Testis (tissue), 2 donors: ENCODE measurements at regions not wholly inside any gene's neighbourhood (a gene's known extent, or its start where the extent isn't known, plus 50 kb on each side); places are given as distances from the start of the nearest gene placed in this dataset.

ENCODE experiments used
- DNase-seq: peaks from one replicate; pipeline ENCODE4 v3.0.0-alpha.2; 2019
- H3K27ac ChIP-seq, 2 donors: fragments of 200-600 bp; sonication (generic); one replicate each; pipeline ENCODE4 v1.5.1; 2019
- H3K27me3 ChIP-seq: fragments of 200-600 bp; sonication (generic); one replicate; pipeline ENCODE4 v1.5.1; 2019
- H3K36me3 ChIP-seq: fragments of 200-600 bp; sonication (generic); one replicate; pipeline ENCODE4 v1.5.1; 2017; ENCODE audit warnings: low read depth; ENCODE audit errors: missing control alignments
- H3K4me1 ChIP-seq: fragments of 200-600 bp; sonication (generic); one replicate; pipeline ENCODE4 v1.5.1; 2019
- H3K4me3 ChIP-seq, 2 donors: fragments of 200-600 bp; sonication (generic); one replicate each; pipeline ENCODE4 v1.5.1; 2017 to 2019
- H3K9me3 ChIP-seq: fragments of 200-600 bp; sonication (generic); one replicate; pipeline ENCODE4 v1.5.1; 2017
- CTCF ChIP-seq, 3 experiments: fragments of 450-650 bp in 2 of 3; fragments of 200-600 bp in 1 of 3; sonication (generic) in 1 of 3; IDR thresholded peaks; one replicate each; pipeline ENCODE4 v1.5.1; 2016 to 2019; ENCODE audit warnings: antibody characterized with exemption in 3 of 3, mild to moderate bottlenecking in 2 of 3, moderate library complexity in 1 of 3
- POLR2A ChIP-seq: fragments of 450-650 bp; IDR thresholded peaks from one replicate; pipeline ENCODE4 v1.6.1; 2017; ENCODE audit warnings: antibody characterized with exemption, mild to moderate bottlenecking, moderate library complexity
- WGBS, 2 donors: methylation state at CpG; one replicate each; pipeline ENCODE4 v1.1.5; 2018; 5-methylcytosine and 5-hydroxymethylcytosine counted together
- intact Hi-C: fragments of 100-400 bp; cut with DNase I; formaldehyde crosslinking; loops from one replicate; pipeline ENCODE4 v1.15.1; 2023; ENCODE audit warnings: low total_unique reads

- Histone ChIP-seq H3K36me3 (no peaks in the 10 kb centered on the region), H3K4me1 (no peaks in the 10 kb centered on the region), H3K27ac (no peak overlapping the region), H3K9me3 (no peaks in the 10 kb centered on the region), H3K27me3 (no peaks in the 10 kb centered on the region), H3K4me3 (no peak overlapping the region)
- intact Hi-C loops, result no loop called here
- TF ChIP-seq CTCF (IDR thresholded peaks at IDR 0.05), result no peak
- TF ChIP-seq POLR2A, result no peak
- 85 to 87% methylated on average over 2 of the region's 2 CpGs for WGBS, 2 donors
- DNase-seq, result no peak
Observed at GRCh38 chr14:71287567-71287966, 380.3 kb downstream of the PCNX1 start.

- Histone ChIP-seq H3K36me3 (no peaks in the 10 kb centered on the region), H3K9me3 (no peaks in the 10 kb centered on the region), H3K27ac (no peak overlapping the region), H3K27me3 (no peaks in the 10 kb centered on the region), H3K4me1 (no peaks in the 10 kb centered on the region), H3K4me3 (no peak overlapping the region)
- TF ChIP-seq POLR2A (no peak), CTCF (IDR thresholded peaks at IDR 0.05) (no peak)
- 87% methylated on average over 4 of the region's 4 CpGs for WGBS, 2 donors
- DNase-seq, result no peak
- intact Hi-C loops, result no loop called here
Observed at GRCh38 chr14:71289536-71289935, 382.3 kb downstream of the PCNX1 start.

- H3K9me3 ChIP-seq, result no peaks in the 10 kb centered on the region
- no peaks in the 10 kb centered on the region for H3K27me3 ChIP-seq
- DNase-seq, result no peak
- H3K36me3 ChIP-seq, result no peaks in the 10 kb centered on the region
- WGBS, 2 donors, result 87 to 89% methylated on average over 6 of the region's 6 CpGs
- no peaks in the 10 kb centered on the region for H3K4me1 ChIP-seq
- intact Hi-C loops, result no loop called here
- no peak for TF ChIP-seq CTCF (IDR thresholded peaks at IDR 0.05)
- TF ChIP-seq POLR2A, result no peak
- no peak overlapping the region for H3K27ac ChIP-seq
- no peak overlapping the region for H3K4me3 ChIP-seq
Observed at GRCh38 chr14:71290301-71290700, 383.0 kb downstream of the PCNX1 start.

GRCh38 chr14:71290960-71291466 is 383.8 kb downstream of the PCNX1 start:
- H3K36me3 ChIP-seq, result no peaks in the 10 kb centered on the region
- no peaks in the 10 kb centered on the region for H3K27me3 ChIP-seq
- 61 to 69% methylated on average over 4 of the region's 4 CpGs for WGBS, 2 donors
- no peaks in the 10 kb centered on the region for H3K4me1 ChIP-seq
- TF ChIP-seq CTCF (IDR thresholded peaks at IDR 0.05) (no peak), POLR2A (no peak)
- no peak for DNase-seq
- H3K27ac ChIP-seq, result no peak overlapping the region
- intact Hi-C loops, result no loop called here
- no peaks in the 10 kb centered on the region for H3K9me3 ChIP-seq
- H3K4me3 ChIP-seq, result no peak overlapping the region

GRCh38 chr14:71296184-71296583 is 388.9 kb downstream of the PCNX1 start:
- Histone ChIP-seq H3K36me3 (no peaks in the 10 kb centered on the region), H3K4me3 (no peak overlapping the region), H3K4me1 (no peaks in the 10 kb centered on the region), H3K27ac (no peak overlapping the region), H3K27me3 (no peaks in the 10 kb centered on the region), H3K9me3 (no peaks in the 10 kb centered on the region)
- DNase-seq, result no peak
- TF ChIP-seq CTCF (IDR thresholded peaks at IDR 0.05) (no peak), POLR2A (no peak)
- intact Hi-C loops, result no loop called here
